HFFc6 (cell line): ENCODE measurements at regions not wholly inside any gene's neighbourhood (a gene's known extent, or its start where the extent isn't known, plus 50 kb on each side); places are given as distances from the start of the nearest gene placed in this dataset.
"Not testable (repeated sequence)": the region's sequence is repeated elsewhere in the genome, so short reads cannot be mapped to it uniquely, and the experiment has no call there.

Experiments
- DNase-seq: peaks from one replicate; pipeline ENCODE4 v3.0.0-alpha.2; 2018
- H3K27ac Mint-ChIP-seq: 2 replicates; pipeline ENCODE4 v1.8.0; 2020; ENCODE audit warnings: mild to moderate bottlenecking, mixed read lengths
- H3K27me3 Mint-ChIP-seq: 2 replicates; pipeline ENCODE4 v1.8.0; 2021; ENCODE audit warnings: mild to moderate bottlenecking, moderate library complexity, mixed read lengths; ENCODE audit not compliant: insufficient read depth
- H3K36me3 Mint-ChIP-seq: 2 replicates; pipeline ENCODE4 v1.8.0; 2021; ENCODE audit warnings: low read depth, mixed read lengths
- H3K4me1 Mint-ChIP-seq: 2 replicates; pipeline ENCODE4 v1.8.0; 2020; ENCODE audit warnings: low read depth, mixed read lengths
- H3K4me3 Mint-ChIP-seq: 2 replicates; pipeline ENCODE4 v1.8.0; 2020; ENCODE audit warnings: mild to moderate bottlenecking, moderate library complexity, mixed read lengths
- H3K9me3 Mint-ChIP-seq: 2 replicates; pipeline ENCODE4 v1.8.0; 2020; ENCODE audit warnings: mild to moderate bottlenecking, mixed read lengths
- CTCF ChIP-seq: fragments of 200-600 bp; sonication (generic); IDR thresholded peaks from 2 replicates; pipeline ENCODE4 v1.5.0; 2021; ENCODE audit warnings: antibody characterized with exemption, mild to moderate bottlenecking

- Mint-ChIP-seq H3K9me3 (peaks cover 16% of the 10 kb centered on the region), H3K4me3 (no peak overlapping the region), H3K27me3 (peaks cover 5% of the 10 kb centered on the region), H3K4me1 (no peaks in the 10 kb centered on the region), H3K36me3 (peaks cover 5% of the 10 kb centered on the region; the same call in 1 of the 2 replicates), H3K27ac (no peak overlapping the region)
- TF ChIP-seq CTCF, result no peak
- DNase-seq, result no peak
These were observed 81.0 kb upstream of the STK39 start for GRCh38 chr2:168328421-168328820.

- Mint-ChIP-seq H3K36me3 (peaks cover 5% of the 10 kb centered on the region; the same call in 1 of the 2 replicates), H3K9me3 (peaks cover 16% of the 10 kb centered on the region), H3K27me3 (peaks cover 2% of the 10 kb centered on the region), H3K4me3 (no peak overlapping the region), H3K27ac (no peak overlapping the region), H3K4me1 (no peaks in the 10 kb centered on the region)
- no peak for TF ChIP-seq CTCF
- DNase-seq, result no peak
These were observed 83.4 kb upstream of the STK39 start for GRCh38 chr2:168330624-168331423.

- not testable (repeated sequence) for H3K4me1 Mint-ChIP-seq, H3K4me3 Mint-ChIP-seq, H3K27ac Mint-ChIP-seq, DNase-seq, H3K36me3 Mint-ChIP-seq, H3K27me3 Mint-ChIP-seq
- peaks cover 12% of the 10 kb centered on the region for H3K9me3 Mint-ChIP-seq
These were observed 87.9 kb upstream of the STK39 start for GRCh38 chr2:168335254-168335653.

GRCh38 chr2:168336786-168337388 lies 89.5 kb upstream of the STK39 start:
- no peaks in the 10 kb centered on the region for H3K36me3 Mint-ChIP-seq
- no peak overlapping the region for H3K27ac Mint-ChIP-seq
- DNase-seq, result no peak
- peaks cover 4% of the 10 kb centered on the region; the same call in 1 of the 2 replicates for H3K4me1 Mint-ChIP-seq
- peak; percentile 38 for TF ChIP-seq CTCF
- H3K4me3 Mint-ChIP-seq, result no peak overlapping the region
- H3K9me3 Mint-ChIP-seq, result peaks cover under 1% of the 10 kb centered on the region; the same call in 1 of the 2 replicates
- no peaks in the 10 kb centered on the region; the same call in 1 of the 2 replicates for H3K27me3 Mint-ChIP-seq

GRCh38 chr2:168338292-168338691 lies 90.9 kb upstream of the STK39 start:
- H3K27ac Mint-ChIP-seq, result no peak overlapping the region
- no peaks in the 10 kb centered on the region for H3K36me3 Mint-ChIP-seq
- TF ChIP-seq CTCF, result no peak
- H3K4me1 Mint-ChIP-seq, result peaks cover 7% of the 10 kb centered on the region
- H3K4me3 Mint-ChIP-seq, result no peak overlapping the region
- no peaks in the 10 kb centered on the region for H3K9me3 Mint-ChIP-seq
- no peaks in the 10 kb centered on the region; the same call in 1 of the 2 replicates for H3K27me3 Mint-ChIP-seq
- no peak for DNase-seq

GRCh38 chr2:168338803-168339437 lies 91.5 kb upstream of the STK39 start:
- no peak for TF ChIP-seq CTCF
- Mint-ChIP-seq H3K27ac (no peak overlapping the region), H3K9me3 (no peaks in the 10 kb centered on the region), H3K27me3 (no peaks in the 10 kb centered on the region; the same call in 1 of the 2 replicates), H3K4me3 (no peak overlapping the region), H3K36me3 (no peaks in the 10 kb centered on the region), H3K4me1 (peaks cover 13% of the 10 kb centered on the region)
- no peak for DNase-seq
